Activated CD8-positive, alpha-beta memory T cell treated with anti-CD3 and anti-CD28 coated beads for 24 hours (primary cell): ENCODE measurements at regions not wholly inside any gene's neighbourhood (a gene's known extent, or its start where the extent isn't known, plus 50 kb on each side); places are given as distances from the start of the nearest gene placed in this dataset.

Experiments used
- DNase-seq: peaks from one replicate; pipeline ENCODE4 v3.0.0-alpha.2; 2020

DNA sequence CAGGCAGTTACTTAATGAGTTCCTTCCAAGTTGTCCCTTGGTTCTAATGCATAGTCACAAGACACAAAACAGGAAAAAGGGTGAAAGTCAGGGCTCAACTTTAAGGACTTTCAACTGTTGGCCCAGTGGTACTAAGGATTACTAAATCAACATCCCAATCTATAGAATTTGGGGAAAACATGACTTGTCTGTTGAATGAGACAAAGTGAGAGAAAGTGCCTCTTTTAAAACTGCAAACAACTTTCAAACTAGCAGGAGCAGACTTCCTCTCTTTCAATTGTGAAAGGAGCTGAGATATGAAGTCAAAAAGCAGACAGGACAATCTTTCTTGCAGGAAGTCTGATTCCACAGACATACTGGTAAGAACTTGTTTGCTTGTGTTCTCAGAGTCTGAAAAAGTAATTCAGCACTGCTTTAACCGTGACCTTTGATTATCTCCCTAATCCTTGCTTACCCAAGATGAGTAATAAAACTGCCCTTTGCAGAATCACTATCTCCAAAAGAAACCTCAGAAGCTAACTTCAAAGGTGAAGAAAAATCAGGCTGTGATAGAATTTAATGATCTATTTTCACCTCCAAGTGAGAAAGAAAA lies 960.7 kb upstream of the RAG2 start:
- DNase-seq, result no peak

DNA sequence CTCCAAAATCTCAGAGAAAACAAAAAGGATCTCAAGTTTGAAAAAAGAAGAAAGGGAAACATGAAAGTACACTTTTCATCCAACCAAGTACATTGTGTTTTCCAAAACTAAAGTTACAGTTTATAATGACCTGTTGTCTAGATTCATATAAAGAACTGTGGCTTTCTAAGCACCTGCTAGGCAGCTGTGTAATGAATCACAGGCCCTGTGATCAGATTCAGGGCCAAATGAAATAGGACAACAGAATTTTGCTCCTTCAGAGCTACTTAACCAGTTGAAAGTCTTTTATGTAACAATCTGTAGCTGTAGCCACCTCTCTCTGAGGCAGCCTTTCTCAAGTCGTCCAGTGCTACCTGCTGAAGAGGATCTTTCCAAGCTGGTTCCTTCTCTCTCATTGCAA lies 960.0 kb upstream of the RAG2 start:
- DNase-seq, result no peak

DNA sequence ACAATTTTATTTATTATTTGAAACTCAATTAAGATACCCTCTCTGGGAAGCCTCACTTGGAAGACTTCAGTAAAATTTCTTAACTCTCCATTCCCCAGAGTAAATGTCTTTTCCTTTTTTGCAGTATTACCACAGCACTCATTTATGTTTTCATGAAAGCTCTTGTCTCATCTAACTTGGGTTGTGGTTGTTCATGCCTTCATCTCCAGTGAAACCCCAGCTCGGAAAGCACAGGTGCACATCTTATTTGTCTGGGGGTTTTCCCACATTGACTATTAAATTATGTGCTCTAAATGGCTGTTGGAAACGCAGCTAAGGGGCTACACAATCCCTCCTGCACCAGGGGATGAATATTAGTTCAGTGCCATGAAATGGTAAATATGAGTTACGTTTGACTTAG lies 954.2 kb upstream of the RAG2 start:
- DNase-seq, result no peak

DNA sequence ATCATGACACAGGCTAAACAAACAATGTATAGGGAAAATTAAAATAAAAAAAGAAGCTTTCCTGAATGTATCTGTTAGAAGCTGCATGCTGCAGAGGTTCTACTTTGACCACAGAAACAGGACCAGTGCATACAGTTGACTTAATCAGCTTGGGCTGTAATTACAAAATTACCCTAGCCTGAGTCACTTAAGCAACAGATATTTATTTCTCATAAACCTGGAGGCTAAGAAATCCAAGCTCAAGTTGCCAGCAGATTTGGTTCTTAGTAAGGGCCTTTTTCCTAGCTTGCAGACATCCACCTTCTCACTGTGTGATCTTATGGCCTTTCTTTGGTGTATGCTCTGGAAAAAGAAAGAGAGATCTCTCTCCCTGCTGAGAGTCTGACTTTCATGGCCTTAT lies 946.5 kb upstream of the RAG2 start:
- DNase-seq, result no peak

DNA sequence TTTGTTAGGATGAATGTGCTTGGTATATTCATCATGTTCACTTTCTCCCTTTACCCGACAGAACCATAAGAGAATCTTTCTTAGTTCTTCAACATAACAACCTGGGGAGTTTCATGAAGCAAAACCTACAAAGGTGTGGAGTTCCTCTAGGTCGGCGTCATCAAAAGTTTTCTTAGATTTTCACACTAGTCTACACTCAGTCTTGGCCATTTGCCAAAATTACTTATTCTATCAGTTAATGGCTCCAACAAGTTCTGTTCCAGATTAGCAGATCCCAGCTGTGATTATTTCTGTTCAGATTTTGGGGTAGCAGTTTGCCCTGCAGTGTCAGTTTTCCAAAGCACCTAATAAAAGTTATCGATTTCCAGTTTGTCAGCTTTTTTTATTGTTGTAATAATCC lies 935.8 kb upstream of the RAG2 start:
- DNase-seq, result no peak

DNA sequence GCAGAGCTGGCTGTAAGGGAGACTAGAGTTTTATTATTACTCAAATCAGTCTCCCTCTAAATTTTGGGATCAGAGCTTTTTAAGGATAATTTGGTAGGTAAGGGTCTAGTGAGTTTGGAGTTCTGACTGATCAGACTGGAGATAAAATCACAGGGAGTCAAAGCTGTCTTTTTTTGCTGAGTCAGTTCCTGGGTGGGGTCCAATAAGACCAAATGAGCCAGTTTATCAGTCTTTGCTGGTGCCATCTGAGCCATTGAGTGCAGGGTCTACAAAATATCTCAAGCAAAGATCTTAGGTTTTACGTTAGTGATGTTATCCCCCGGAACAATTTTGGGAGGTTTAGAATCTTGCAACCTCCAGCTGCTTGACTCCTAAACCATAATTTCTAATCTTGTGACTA lies 935.1 kb upstream of the RAG2 start:
- no peak for DNase-seq

DNA sequence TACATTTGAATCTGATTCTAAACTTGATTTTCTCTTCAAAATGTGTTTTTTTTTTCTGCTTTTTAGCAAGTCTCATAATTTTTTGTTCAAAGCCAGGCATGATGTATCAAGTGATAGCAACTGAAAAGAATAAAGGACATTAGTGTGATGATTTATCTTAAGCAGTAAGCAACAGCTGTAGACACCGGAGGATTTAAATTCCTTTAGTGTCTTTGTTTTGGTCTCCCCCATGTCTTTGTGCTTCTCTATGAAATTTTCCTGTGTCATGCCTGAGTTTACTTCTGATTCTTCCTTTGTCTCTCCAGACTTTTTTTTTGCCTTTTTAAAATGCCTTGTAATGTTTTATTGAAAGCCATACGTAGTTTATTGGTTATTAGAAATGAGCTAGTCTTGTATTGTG lies 934.2 kb upstream of the RAG2 start:
- no peak for DNase-seq

DNA sequence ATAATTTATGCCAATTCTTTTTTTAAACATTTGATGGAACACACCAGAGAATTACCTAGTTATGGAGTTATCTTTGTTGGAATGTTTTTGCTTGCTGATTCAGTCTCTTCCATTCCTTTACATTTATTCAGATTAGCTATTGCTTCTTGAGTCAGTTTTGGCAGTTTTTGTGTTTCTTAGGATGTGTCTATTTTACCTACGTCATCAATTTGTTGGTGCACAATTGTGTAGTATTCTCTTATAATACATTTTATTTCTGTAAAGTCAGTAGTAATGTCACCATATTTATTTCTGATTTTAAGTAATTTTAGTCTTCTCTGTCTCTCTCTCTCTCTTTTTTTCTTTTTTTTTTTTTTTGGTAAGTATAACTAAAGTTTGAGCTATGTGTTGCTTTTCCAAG lies 929.5 kb upstream of the RAG2 start:
- DNase-seq, result no peak

DNA sequence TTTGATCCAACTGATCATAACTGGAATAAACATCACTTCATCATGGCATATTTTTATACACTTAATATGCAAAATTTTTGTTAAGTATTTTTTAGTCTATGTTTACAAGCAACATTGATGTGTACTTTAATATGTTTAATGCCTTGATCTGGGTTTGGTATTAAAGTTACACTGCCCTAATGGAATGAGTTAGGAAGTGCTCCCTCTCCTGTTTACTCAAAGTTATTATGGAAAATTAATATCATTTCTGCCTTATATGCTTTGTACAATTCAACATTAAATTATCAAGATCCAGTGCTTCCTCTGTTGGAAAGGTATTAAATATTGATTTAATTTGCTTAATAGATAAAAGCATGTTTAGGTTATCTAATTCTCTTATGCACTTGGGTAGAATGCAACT lies 927.3 kb upstream of the RAG2 start:
- no peak for DNase-seq

DNA sequence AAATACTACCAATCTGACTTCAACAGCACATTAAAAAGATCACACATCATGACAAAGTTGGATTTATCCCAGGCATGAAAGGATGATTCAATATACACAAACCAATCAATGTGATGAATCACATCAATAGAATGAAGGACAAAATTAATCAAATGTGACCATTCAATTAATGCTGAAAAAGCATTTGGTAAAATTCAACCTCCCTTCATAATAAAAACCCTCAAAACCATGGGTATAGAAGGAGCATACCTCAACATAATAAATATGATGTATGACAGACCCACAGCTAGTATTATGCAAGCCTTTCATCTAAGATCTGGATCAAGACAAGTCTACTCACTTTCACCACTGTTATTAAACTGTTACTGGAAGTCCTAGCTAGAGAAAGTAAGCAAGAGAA lies 921.7 kb upstream of the RAG2 start:
- no peak for DNase-seq

DNA sequence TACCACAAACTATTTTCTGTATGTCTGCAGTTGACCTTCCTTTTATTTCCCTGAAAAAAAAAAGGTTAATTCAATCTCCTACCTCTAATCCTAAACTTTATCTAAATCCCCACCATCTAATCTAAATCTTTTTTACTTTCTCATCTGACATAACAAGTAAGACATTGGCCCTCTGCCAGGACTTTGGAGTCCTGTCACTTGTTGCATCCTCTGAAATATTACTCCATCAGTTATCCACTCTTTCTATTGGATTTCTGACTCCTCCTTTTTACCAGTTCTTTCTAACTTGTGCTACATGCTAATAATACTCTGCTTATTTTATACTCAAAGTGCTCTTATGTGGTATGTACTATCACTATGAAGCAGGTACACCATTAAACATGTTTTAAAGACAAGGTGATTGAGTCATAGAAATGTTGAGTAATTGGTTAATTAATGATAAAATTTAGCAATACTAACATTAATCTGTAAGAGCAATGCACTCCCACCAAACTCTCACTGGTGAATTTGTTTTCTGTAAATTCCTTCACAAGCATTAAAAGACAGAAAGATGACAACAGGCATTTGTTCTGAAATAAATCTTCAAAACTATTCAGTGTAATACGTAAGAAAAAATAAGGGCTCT lies 914.2 kb upstream of the RAG2 start:
- no peak for DNase-seq

DNA sequence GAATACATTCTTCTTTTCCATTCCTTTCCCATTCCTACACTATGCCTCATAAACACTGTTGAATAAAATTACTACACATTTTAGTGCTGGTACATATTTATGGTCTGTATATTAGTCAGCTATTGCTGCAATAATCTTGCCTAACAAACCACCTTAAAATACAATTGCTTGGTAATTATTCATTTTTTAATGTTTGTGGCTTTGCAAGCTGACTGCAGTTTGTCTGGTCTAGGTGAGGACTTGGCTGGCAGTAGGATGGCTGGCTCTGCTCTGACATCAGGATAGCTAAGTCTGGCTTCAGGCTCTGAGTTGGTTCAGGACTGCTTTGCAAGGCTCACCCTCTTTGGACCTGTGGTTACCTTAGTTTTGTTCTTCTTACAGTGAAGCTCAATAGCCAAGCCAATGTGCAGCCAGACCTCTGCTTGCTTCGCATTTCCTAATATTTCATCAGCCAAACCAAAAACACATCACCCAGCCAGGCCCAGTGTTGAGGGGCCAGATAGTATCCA lies 913.4 kb upstream of the RAG2 start:
- no peak for DNase-seq

DNA sequence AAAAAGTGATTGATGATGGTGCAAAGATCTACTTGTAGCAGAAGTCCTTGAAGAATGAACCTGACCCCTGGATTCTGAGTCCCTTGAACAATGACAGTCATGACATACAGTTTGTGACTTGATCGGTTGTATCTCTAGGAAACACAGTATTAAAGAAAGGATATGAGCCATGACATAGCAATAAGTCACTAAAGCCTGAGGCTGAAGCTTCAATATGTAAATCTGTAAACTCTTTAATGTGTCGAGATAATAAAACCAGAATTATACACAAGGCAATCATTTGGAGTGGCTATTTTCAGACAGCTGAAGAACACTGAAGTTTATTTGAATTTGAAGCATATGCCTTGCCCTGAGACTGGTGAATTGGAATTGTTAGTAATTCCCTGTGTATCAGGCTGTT lies 911.5 kb upstream of the RAG2 start:
- no peak for DNase-seq

DNA sequence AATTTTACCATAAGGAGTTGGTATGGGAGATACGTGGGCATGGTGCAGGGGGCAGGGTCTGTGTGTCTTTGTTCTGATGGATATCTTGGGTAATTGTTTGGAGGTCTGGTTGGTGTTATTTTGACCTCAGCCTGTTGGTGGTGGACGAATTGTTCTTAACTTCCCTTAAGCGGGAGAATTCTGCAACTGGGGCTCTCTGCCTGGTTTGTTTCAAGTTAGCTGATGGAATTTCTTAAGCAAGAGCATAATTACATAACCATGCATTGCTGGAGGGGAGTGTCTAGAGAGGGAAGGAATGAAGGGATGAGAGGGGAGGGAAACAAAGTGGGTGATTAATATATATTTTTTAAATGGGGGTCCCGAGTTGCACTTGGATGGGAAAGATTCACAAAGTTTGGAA lies 908.5 kb upstream of the RAG2 start:
- DNase-seq, result no peak

DNA sequence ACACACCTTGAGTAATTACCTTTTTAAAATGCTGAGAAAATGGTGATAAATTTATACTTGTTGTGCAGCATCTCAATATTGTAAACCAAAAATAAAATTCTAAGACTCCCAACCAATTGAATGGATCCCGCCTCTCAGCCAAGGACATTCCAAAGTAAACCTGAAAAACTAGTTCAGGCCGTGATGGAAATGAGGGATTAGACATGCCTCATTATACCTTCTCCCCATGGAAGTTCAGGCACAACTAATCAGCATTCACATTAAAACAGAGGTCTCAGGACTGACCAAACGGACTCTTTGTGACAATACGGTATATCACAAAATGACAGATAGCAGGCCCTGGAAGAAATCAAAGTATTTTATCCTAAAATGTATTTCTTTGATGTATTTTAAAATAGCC lies 907.4 kb upstream of the RAG2 start:
- DNase-seq, result no peak

DNA sequence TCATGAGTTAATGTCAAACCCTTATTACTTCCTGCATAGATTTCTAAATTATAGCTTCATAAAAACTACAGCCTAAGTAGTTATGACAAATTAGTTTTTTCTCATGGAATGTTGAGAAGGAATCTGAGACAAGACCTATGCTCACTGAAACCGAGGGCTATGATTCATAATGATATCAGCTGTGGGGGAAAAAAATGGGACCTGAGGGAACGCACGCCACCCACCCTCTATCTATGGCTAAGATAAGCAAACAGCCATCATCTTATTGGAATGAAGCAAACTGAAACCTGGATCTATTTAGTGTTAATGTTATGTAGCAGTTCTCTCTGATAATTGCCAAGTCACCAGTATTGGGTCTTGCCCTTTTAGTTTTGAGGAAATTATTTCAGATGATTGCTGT lies 906.9 kb upstream of the RAG2 start:
- no peak for DNase-seq

DNA sequence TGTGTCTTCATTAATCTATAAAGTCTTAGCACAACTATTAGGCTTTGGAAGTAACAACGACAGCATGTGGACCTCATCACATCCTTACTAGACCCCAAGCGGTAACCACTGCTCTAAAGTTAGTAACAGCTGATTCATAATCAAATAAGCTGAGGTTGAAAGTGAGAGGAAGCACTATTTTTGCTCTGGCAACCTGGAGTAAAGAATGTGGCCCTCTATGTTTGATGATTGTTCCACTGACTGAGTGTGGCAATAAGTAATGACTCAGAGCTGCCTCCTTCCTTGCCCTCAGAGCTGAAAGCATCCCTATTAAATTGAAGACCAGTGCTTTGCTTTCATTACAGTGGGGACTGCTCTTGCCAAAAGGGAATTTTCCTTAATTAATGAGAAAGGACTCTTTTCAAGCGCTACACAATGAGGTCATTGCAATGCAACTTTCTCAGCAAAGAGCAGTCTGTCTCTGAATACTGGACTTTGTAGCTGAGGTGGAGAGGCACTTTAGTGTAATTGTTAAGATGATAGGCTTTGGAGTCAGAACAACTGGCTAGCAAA lies 906.1 kb upstream of the RAG2 start:
- no peak for DNase-seq

DNA sequence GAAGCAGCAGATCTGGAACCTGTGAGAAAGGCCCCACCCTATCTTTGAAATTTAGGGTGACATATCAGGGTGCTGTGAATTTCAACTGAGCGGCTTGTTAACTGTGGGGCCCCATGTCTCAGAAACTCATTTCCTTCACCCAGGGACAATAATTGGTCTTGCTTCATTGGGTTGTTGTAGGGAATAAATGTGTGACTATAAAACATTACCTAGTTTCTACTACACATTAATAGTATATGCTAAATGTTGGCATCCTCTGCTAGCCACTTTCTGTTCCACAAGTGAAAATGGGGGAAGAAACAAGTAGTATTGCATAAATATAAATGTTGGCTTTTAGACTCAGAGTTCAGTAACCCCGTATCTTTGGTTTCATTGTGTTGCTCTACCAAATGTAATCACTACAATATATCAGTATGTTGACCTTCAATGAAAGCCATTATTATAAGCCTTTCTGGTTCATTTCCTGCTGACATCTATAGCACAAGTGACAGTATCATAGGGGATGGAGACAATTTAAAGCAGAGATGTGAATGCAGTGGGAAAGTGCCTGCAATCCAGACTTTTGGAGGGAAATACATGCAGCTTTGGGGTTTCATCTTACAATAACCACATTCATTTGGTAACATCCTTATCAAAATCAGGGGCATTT lies 905.5 kb upstream of the RAG2 start:
- DNase-seq, result no peak

DNA sequence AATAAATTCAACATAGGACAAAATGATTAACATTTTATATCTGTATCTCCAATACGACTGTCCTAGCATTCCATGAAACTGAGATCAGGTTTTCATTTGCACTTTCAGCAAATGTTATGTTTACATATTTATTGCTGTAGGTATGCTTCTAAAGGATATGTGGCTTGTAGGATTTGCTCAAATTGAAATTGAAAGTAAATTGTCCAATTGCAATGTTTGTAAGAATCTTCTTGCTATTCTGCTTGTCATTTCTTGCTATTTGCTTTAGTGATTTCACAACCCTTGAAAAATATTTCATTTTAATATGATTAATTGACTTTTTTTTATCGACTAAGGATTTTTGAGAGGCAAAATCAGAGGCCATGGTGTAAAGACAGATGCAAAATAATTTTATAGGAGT lies 904.2 kb upstream of the RAG2 start:
- DNase-seq, result no peak

DNA sequence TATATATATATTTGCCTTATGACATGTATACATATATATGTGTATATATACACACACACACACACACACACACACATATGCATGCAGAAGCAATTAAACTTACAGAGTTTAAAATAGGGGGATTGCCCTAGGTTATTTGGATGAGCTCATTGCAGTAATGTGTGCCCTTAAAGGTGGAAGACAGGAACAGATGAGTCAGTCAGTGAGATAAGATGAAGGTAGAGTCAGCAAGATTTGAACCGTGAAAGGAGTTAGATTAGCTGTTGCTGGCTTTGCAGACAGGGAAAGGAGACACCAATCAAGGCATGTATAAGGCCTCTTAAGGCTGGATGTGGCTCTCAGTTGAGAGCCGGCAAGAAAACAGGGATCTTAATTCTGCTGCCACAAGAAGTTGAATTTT lies 902.4 kb upstream of the RAG2 start:
- no peak for DNase-seq

DNA sequence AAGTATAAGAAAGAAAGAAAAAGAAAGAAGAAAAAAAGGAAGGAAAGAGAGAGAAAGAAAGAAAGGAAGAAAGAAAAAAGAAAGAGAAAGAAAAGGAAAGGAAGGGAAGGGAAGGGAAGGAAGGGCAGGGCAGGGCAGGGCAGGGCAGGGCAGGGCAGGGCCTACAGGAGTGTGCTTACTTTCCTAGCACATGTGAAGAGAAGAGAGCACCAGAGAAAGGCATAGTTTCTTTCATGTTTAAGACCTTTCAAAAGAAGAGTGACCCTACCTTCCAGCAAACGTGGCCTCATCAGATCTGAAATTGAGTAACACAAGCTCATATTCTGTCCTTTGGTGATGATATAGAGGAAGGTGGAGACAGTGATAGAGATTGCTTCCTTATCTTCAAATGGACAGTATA lies 899.3 kb upstream of the RAG2 start:
- DNase-seq, result no peak

DNA sequence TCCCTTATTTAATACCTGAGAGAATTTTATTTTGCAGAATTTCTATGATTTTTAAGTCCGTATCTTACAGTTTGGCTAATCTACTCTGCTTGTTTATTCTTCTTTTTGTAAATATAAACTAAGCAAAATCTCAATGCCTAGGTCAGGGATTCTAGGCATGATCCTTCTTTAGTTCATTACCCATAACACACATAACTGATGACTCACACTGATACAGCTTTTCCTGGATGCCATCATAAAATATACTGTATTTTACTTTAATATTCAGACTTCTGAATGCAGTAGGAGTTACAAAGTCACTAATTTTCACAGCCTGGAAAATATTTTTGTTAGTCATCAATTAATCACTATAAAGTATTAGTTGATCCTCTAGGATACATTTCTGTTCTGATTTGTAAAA lies 898.2 kb upstream of the RAG2 start:
- DNase-seq, result no peak

DNA sequence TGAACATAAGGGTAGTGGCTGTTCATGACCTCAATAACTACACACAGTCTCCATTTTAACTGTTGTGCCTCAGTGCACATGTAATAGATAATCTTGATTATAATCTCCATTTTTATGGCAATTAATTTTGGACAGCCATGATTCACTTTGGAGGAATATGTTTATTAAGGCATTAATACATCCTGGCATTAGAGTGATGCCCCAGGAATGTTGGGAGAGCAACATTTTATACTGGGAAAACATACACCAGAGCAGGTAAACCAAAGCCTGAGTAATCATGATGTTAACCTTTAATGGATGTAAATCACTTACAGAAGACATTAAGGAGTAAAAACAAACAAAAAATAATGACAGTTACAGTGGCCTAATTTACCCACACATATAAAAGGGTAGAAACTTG lies 886.3 kb upstream of the RAG2 start:
- no peak for DNase-seq

DNA sequence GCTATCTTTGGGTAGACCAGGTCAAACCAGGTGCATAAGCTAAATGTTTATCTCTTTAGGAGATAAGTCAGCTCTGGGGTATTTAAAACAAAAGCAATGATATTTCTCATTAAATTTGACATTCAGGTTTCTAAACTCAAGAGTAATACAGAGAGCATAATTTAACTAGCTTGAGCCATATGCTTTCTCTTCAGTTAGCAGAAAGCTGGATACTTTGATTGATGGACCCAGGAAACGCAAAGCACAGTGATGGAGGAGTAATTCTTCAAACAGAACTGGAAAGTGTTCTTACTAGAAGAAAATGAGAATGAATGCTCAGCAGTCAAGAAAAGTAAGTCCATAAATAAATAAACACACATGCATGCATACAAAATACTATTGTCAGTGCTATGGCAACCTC lies 885.7 kb upstream of the RAG2 start:
- DNase-seq, result no peak

DNA sequence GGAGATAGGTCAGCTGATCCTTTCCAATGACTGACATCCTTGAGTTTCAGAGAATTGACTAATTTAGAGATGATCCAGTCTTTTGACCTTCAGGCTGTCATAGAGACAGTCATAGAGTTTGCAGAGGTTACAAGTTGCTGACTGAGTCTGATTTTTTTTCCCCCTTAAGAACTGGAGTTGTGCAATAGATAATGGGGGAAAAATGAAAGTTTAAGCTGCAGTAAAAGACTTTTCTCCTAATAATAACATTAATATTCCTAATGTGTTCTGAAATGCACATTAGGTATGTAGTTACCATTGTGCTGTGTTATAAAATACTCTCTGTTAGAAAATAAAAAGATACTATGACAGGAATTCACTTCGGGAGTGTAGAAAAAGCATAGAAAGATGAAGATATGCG lies 876.9 kb upstream of the RAG2 start:
- DNase-seq, result no peak
